ENCODE measurements at regions not wholly inside any gene's neighbourhood (a gene's known extent, or its start where the extent isn't known, plus 50 kb on each side); places are given as distances from the start of the nearest gene placed in this dataset.

GRCh38 chr5:130652176-130652575 lies 512.9 kb downstream of the HINT1 start (continued):
- TF ChIP-seq RBBP5 (IDR thresholded peaks at IDR 0.05; ENCODE audit: borderline replicate concordance, low read depth, low read length) (no peak), CTBP2 (IDR thresholded peaks at IDR 0.05; ENCODE audit: borderline replicate concordance, insufficient read depth, insufficient read length, low read length) (no peak), BRCA1 (IDR thresholded peaks at IDR 0.05; ENCODE audit: low read depth, low read length) (no peak), SP2 (IDR thresholded peaks at IDR 0.05; ENCODE audit: low read length) (no peak), GTF2F1 (IDR thresholded peaks at IDR 0.05; ENCODE audit: borderline replicate concordance, low read depth, low read length) (no peak)

All from H1 (cell line).